ENCODE measurements at regions not wholly inside any gene's neighbourhood (a gene's known extent, or its start where the extent isn't known, plus 50 kb on each side); places are given as distances from the start of the nearest gene placed in this dataset.

DNA sequence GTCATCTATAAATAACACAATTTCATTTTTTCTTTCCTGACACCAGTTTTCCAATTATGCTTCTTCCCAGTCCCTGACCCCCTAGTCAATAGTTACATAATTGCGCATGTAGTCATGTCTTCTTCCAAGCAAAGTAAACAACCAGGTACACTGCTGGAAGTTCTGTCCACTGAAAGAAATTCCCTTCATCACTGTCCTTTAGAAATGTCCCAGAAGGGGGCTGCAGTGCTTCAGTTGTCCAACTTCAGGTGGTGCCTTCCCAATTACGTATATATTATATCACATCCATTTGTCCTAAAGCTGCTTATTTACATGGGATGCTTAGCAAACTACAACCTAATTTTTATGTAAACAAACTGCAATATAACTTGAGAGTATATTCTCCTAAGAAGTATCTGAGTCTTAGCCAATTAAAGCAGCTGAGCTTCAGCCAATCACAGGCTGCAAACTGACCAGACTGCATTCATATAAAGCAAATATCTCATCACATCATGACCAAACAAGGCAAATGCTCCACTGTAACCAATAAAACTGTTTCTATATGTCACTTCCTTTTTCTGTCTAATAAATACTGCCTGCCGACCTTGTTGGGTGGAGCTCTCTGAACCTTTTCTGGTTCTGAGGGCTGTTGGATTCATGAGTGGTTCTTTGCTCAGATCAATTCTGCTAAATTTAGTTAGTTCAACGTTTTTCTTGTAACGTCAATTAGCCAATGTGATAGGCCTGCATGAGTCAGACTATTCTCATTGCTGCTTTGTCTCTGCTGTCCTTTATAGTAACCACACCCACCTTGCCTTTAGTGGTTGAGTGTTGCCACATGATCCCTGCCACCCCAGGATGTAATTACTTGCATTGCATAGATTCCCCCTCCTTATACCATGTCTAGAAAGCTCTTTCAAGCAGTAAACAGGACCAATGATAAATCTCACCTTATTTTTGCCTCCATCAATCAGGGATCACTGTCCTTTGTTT is 239.3 kb downstream of the ALG10B start:
- DNase-seq (ENCODE audit: low read depth), result no peak

DNA sequence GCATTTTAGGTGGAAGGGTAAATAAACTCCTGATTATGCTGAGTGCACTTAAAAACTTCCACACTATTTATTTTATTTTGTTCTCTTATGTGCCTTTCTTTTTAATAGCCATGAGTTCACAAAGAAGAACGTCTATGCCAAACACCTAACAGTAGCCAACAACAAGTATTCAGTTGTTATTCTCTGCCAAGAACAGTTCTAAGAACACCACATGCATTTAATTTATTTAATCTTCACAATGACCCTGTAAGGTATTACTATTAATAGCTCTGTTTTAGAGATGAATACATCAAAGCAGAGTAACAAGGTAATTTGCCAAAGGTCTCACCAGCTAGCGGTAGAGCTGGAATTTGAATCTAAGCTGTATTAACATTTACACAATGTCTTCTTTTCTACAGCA is 240.1 kb downstream of the ALG10B start:
- no peak for DNase-seq (ENCODE audit: low read depth)

DNA sequence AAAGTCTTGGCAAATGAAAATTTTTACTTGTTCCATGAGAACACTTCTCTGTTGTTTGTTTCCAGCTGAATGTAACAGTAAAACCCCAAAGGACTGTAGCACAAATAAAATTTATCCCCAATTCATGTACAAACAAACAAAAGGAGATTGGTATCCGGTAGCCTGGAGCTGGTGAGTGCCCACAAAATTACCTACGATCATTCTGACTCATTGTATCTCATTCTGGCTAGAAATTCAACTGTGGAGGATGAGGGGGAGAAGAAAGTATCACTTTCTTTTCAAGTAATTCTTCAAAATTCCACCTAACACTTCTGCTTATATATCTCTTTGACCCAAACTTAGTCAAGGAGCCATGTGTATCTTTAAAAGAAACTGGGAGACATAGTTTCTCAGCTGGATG is 268.5 kb downstream of the ALG10B start:
- peak; percentile 1 for DNase-seq (ENCODE audit: low read depth)

DNA sequence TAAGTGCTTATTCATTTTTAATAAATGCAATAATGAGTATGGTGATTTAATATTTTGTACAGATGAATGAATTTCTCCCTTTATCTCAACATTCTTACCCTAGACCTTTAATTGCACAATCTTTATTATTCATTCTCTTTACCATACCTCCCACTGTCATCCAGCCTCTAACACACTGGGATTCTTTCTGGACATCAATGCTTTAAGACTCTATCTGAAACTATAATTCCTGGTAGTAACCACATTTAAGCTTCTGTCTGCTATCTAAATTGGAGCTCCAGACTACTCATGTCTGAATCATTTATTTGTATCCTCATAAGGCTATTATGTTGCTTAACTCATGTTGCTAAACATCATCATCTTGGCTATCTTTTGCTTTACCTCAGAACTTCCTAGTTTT is 270.2 kb downstream of the ALG10B start:
- DNase-seq (ENCODE audit: low read depth), result no peak

DNA sequence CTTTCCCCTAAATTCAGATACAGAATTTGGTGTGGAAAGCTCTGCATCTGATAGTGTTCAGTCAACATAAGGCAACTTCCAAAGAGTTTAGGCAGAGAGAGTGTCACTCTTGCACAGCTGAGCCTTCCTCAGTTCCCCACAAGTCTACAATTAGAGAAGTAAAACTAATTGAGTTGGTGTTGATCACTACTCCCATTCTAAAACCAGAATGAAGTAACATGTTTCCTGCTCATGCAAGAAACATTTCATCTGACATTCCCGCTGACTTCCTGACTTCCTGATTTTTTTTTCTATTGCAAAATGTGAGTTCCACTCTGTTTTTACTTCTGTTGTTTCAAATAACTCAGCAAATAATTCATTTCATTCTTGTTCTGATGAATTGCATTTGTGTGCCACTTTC is 271.0 kb downstream of the ALG10B start:
- no peak for DNase-seq (ENCODE audit: low read depth)

DNA sequence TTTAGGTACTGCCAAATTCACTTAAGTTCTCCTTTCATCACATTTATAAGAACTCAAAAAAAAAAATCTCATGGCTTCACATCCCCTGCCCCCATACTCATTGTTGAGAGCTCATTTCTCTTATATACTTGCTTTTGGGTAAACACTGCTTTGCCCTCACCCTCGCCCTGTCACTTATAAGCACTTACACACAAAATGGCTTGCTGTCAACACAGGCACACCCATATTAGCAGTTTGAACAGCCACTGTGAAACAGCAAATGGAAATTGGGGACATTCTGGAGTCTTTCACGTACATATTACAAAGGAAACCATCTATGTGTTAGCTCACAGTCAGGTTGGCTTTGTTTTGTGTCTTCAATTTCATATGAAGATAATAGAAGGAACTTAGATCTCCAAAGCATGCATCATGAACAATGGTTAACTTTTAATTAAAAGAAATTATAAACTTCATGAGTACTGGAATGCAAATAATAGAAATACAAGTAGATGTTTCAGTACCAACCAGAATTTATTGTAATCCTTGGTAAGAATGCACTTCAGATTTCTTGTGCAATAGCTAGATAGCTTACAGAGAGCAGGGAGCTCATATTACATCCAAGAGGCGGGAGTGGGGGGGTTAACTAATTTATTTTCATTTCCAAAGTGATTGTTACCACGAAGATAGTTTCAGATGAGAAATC is 272.2 kb downstream of the ALG10B start:
- DNase-seq (ENCODE audit: low read depth), result no peak

DNA sequence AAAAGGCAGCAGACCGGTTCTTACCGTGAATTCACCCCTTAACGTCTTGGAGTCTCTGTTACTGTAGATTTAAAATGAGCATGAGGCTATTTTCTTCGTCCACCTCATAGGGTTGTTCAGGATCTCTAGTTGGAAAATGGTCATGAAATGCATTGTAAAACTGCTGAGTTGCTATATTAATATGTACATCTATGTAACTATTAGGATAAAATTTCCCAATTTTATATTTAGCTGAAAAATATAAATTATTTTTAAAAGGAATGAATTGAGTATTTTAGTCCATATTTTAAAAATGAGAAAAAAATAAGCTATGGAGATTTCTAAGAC is 272.7 kb downstream of the ALG10B start:
- no peak for DNase-seq (ENCODE audit: low read depth)

DNA sequence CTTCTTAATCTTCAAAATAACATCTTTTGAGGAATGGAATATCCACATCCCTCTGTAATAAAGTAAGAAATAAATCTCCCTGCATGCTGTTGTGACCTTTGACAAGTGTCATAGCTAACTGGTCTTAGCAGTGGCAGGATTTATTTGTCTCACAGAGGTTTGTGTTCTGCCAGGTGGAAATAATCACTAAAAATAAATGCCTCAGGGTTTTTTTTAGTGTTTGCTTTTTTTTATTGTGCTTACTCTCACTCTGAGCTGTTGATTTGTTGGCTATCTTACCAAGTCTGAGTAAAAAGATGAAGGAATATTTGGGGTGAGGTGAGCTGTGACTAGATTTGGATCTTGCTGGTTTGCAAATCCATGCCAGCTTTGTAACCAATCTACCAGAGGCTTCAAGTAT is 285.4 kb downstream of the ALG10B start:
- DNase-seq (ENCODE audit: low read depth), result no peak

Measured in RPMI7951 (cell line).